Mesendoderm (in vitro differentiated cells): ENCODE measurements at regions not wholly inside any gene's neighbourhood (a gene's known extent, or its start where the extent isn't known, plus 50 kb on each side); places are given as distances from the start of the nearest gene placed in this dataset.

Experiments used
- DNase-seq: peaks from one replicate; pipeline ENCODE4 v3.0.0; 2013
- H2AK5ac ChIP-seq: 2 replicates; pipeline ENCODE4 v1.6.1; 2013; ENCODE audit warnings: low read length, inconsistent platforms
- H2BK120ac ChIP-seq: 2 replicates; pipeline ENCODE4 v1.6.1; 2013; ENCODE audit warnings: low read depth, mild to moderate bottlenecking, low read length, moderate library complexity, mixed read lengths
- H2BK15ac ChIP-seq: replicated peaks from 2 replicates; pipeline ENCODE4 v1.6.1; 2013; ENCODE audit warnings: low read depth, mild to moderate bottlenecking, moderate library complexity
- H2BK5ac ChIP-seq: 2 replicates; pipeline ENCODE4 v1.6.1; 2013; ENCODE audit warnings: low read length, inconsistent platforms
- H3K18ac ChIP-seq: 2 replicates; pipeline ENCODE4 v1.6.1; 2013; ENCODE audit warnings: mild to moderate bottlenecking, low read length, mixed read lengths
- H3K23ac ChIP-seq: one replicate; pipeline ENCODE4 v1.6.1; 2013; ENCODE audit warnings: low read length
- H3K27ac ChIP-seq: 2 replicates; pipeline ENCODE4 v1.5.1; 2013; ENCODE audit warnings: low read depth, mild to moderate bottlenecking, inconsistent platforms, low read length, moderate library complexity
- H3K27me3 ChIP-seq: 2 replicates; pipeline ENCODE4 v1.6.1; 2013; ENCODE audit warnings: low read length, control low read depth, mild to moderate bottlenecking, inconsistent platforms; ENCODE audit not compliant: insufficient read depth, poor library complexity
- H3K36me3 ChIP-seq: 2 replicates; pipeline ENCODE4 v1.6.1; 2013; ENCODE audit warnings: low read length, inconsistent platforms; ENCODE audit not compliant: control insufficient read depth, insufficient read depth
- H3K4ac ChIP-seq: one replicate; pipeline ENCODE4 v1.6.1; 2013; ENCODE audit warnings: low read depth, mild to moderate bottlenecking, low read length, moderate library complexity
- H3K4me1 ChIP-seq: 2 replicates; pipeline ENCODE4 v1.6.1; 2013; ENCODE audit warnings: low read depth, low read length, inconsistent platforms; ENCODE audit not compliant: control insufficient read depth
- H3K4me2 ChIP-seq: 2 replicates; pipeline ENCODE4 v1.6.1; 2013; ENCODE audit warnings: low read length
- H3K4me3 ChIP-seq: 2 replicates; pipeline ENCODE4 v1.5.1; 2013; ENCODE audit warnings: mild to moderate bottlenecking, low read length
- H3K56ac ChIP-seq: one replicate; pipeline ENCODE4 v1.6.1; 2013; ENCODE audit warnings: low read length
- H3K79me1 ChIP-seq: 2 replicates; pipeline ENCODE4 v1.6.1; 2013; ENCODE audit warnings: low read length, inconsistent platforms
- H3K79me2 ChIP-seq: 2 replicates; pipeline ENCODE4 v1.6.1; 2013; ENCODE audit warnings: mild to moderate bottlenecking, low read length; ENCODE audit not compliant: control insufficient read depth, insufficient read depth
- H3K9ac ChIP-seq: 2 replicates; pipeline ENCODE4 v1.6.1; 2013; ENCODE audit warnings: low read length, inconsistent platforms
- H4K5ac ChIP-seq: one replicate; pipeline ENCODE4 v1.6.1; 2013; ENCODE audit warnings: low read length
- H4K8ac ChIP-seq: one replicate; pipeline ENCODE4 v1.6.1; 2013; ENCODE audit warnings: low read depth, mild to moderate bottlenecking, control low read depth, low read length, moderate library complexity
- WGBS: extraction: QIAGEN DNeasy Blood & Tissue Kit; methylation state at CpG from one replicate; pipeline ENCODE4 v1.1.7; 2013; ENCODE audit warnings: low lambda C conversion rate, missing lambda C conversion rate; ENCODE audit not compliant: insufficient coverage; ENCODE audit errors: extremely low coverage; 5-methylcytosine and 5-hydroxymethylcytosine counted together

DNA sequence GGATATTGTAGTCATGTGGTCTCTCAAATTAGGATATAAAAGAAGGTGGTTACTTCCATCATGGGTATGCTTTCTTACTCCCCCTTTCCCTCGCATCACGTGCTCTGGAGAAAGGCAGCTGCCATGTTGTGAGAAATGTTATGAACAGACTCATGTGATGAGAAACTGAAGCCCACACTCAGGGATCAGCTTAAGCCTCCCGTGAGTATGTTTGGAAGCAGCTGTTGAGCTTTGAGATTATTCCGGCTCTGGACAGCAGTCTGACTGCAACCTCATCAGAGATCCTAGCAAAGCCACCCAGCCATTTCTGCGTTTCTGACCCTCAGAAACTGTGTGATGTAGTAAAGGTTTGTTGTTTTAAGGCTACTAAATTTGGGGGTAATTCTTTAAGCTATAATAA, 700.1 kb downstream of the ADCYAP1 start:
- Histone ChIP-seq H3K9ac (no peak overlapping the region), H2BK120ac (no peak overlapping the region), H3K4ac (no peak overlapping the region), H3K4me2 (no peak overlapping the region), H3K56ac (no peak overlapping the region), H2BK15ac (no peak overlapping the region), H3K27ac (no peak overlapping the region), H3K4me1 (no peaks in the 10 kb centered on the region), H3K36me3 (no peaks in the 10 kb centered on the region), H3K79me2 (no peaks in the 10 kb centered on the region), H3K18ac (no peak overlapping the region), H3K27me3 (no peaks in the 10 kb centered on the region), H3K23ac (no peak overlapping the region), H4K8ac (no peak overlapping the region), H2BK5ac (no peak overlapping the region), H2AK5ac (no peak overlapping the region), H3K79me1 (no peaks in the 10 kb centered on the region), H4K5ac (no peak overlapping the region), H3K4me3 (no peak overlapping the region)
- WGBS = no CpG with 5 or more reads among the region's 5 CpGs
- DNase-seq = no peak

DNA sequence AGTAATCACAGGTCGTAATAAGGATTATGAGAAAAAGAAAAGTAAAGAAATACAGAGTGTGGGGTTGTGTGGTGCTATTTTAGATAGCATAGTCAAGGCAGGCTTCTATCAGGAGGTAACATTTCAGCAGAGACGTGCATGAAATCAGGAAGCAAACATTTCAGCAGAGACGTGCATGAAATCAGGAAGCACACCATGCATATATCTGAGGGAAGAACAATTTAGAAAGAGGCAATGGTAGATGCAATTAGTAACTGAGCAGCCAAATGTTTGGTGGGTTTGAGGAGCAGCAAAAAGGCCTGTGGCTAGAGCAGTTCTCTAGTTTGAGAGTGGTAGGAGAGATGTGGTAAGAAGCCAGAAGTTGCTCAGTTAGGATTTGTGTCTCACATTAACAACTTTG, 713.7 kb downstream of the ADCYAP1 start:
- Histone ChIP-seq H3K4me1 (no peaks in the 10 kb centered on the region), H3K56ac (no peak overlapping the region), H2AK5ac (no peak overlapping the region), H3K27me3 (no peaks in the 10 kb centered on the region), H3K4me2 (no peak overlapping the region), H2BK5ac (no peak overlapping the region), H3K4ac (no peak overlapping the region), H3K27ac (no peak overlapping the region), H3K23ac (no peak overlapping the region), H3K4me3 (no peak overlapping the region), H4K5ac (no peak overlapping the region), H3K36me3 (no peaks in the 10 kb centered on the region), H2BK15ac (no peak overlapping the region), H2BK120ac (no peak overlapping the region), H3K79me1 (no peaks in the 10 kb centered on the region), H3K18ac (no peak overlapping the region), H3K9ac (no peak overlapping the region), H4K8ac (no peak overlapping the region), H3K79me2 (no peaks in the 10 kb centered on the region)
- 100% methylated on average over 1 of the region's 3 CpGs for WGBS
- DNase-seq = no peak

DNA sequence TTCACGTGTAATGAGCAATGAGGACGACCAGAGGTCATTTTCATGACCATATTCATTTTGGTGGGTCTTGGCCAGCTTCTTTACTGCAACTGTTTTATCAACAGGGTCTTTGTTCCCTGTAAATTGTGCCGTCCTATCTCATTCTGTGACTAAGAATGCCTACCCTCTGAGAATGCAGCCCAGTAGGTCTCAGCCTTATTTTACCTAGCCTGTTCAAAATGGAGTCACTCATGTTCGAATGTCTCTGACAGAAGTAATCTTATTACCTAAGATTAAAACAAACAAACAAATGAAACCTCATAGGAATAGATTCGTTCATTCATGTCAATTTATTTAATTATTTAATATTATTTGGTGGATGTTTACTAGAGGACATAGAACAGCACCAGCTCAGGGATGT, 714.8 kb downstream of the ADCYAP1 start:
- DNase-seq = no peak
- H3K4me3 ChIP-seq = no peak overlapping the region
- no peak overlapping the region for H2BK15ac ChIP-seq
- no peak overlapping the region for H3K18ac ChIP-seq
- H3K79me2 ChIP-seq = no peaks in the 10 kb centered on the region
- no peaks in the 10 kb centered on the region for H3K4me1 ChIP-seq
- H4K5ac ChIP-seq = no peak overlapping the region
- no peaks in the 10 kb centered on the region for H3K36me3 ChIP-seq
- no peak overlapping the region for H3K4me2 ChIP-seq
- H3K23ac ChIP-seq = no peak overlapping the region
- H3K27ac ChIP-seq = no peak overlapping the region
- H3K9ac ChIP-seq = no peak overlapping the region
- H3K79me1 ChIP-seq = no peaks in the 10 kb centered on the region
- no peaks in the 10 kb centered on the region for H3K27me3 ChIP-seq
- no peak overlapping the region for H2BK5ac ChIP-seq
- no peak overlapping the region for H3K56ac ChIP-seq
- no CpG with 5 or more reads among the region's 5 CpGs for WGBS
- H4K8ac ChIP-seq = no peak overlapping the region
- no peak overlapping the region for H3K4ac ChIP-seq
- no peak overlapping the region for H2BK120ac ChIP-seq
- H2AK5ac ChIP-seq = no peak overlapping the region

DNA sequence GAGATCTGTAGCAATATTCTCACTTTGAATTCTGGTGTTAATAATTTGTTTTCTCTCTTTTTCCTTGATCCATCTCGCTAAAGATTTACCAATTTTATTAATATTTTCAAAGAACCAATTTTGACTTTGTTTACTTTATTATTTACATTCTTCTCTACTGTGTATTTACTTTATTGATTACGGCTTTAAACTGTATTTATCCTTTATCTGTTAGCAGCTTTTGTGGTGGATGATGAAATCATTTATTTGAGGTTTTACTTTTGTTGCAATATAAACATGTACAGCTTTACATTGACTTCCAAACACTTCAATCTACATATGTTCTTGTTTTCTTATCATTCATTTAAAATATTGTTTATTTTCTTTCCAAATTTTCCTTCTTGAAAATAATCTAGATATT, 719.9 kb downstream of the ADCYAP1 start:
- H3K56ac ChIP-seq = no peak overlapping the region
- H3K79me2 ChIP-seq = no peaks in the 10 kb centered on the region
- DNase-seq = no peak
- H2BK15ac ChIP-seq = no peak overlapping the region
- H2BK5ac ChIP-seq = no peak overlapping the region
- no peak overlapping the region for H3K18ac ChIP-seq
- no peak overlapping the region for H2BK120ac ChIP-seq
- no peak overlapping the region for H3K4me3 ChIP-seq
- H3K4me1 ChIP-seq = no peaks in the 10 kb centered on the region
- H3K79me1 ChIP-seq = no peaks in the 10 kb centered on the region
- H3K4me2 ChIP-seq = no peak overlapping the region
- no CpG with 5 or more reads among the region's 2 CpGs for WGBS
- no peaks in the 10 kb centered on the region for H3K36me3 ChIP-seq
- H4K8ac ChIP-seq = no peak overlapping the region
- H2AK5ac ChIP-seq = no peak overlapping the region
- H4K5ac ChIP-seq = no peak overlapping the region
- H3K23ac ChIP-seq = no peak overlapping the region
- H3K27ac ChIP-seq = no peak overlapping the region
- no peak overlapping the region for H3K9ac ChIP-seq
- no peak overlapping the region for H3K4ac ChIP-seq
- no peaks in the 10 kb centered on the region for H3K27me3 ChIP-seq

DNA sequence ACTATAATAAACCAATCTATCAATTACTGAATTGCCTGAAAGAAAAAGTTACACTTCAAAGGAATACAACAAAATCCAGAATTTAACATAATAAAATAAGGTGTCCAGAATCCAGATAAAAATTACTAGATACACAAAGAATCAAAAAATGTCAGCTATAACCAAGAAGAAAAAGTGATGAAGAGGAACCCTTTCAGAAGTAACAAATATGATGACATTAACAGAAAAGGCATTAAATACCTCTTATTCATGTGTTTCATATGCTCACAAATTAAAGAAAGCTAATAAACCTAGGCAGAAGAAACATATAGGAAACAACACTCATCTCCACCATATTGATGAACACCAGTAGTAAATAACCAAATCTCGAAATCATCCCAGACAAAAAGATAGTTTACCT, 722.8 kb downstream of the ADCYAP1 start:
- no peak for DNase-seq
- H2BK120ac ChIP-seq = no peak overlapping the region
- H2BK5ac ChIP-seq = no peak overlapping the region
- H3K27ac ChIP-seq = no peak overlapping the region
- no peak overlapping the region for H2BK15ac ChIP-seq
- H3K4me1 ChIP-seq = no peaks in the 10 kb centered on the region
- no peaks in the 10 kb centered on the region for H3K27me3 ChIP-seq
- H3K36me3 ChIP-seq = no peaks in the 10 kb centered on the region
- H3K4ac ChIP-seq = no peak overlapping the region
- no peak overlapping the region for H3K9ac ChIP-seq
- no peak overlapping the region for H3K18ac ChIP-seq
- H3K23ac ChIP-seq = no peak overlapping the region
- no peak overlapping the region for H4K8ac ChIP-seq
- no peaks in the 10 kb centered on the region for H3K79me1 ChIP-seq
- H2AK5ac ChIP-seq = no peak overlapping the region
- no peak overlapping the region for H3K4me3 ChIP-seq
- no peak overlapping the region for H4K5ac ChIP-seq
- no peak overlapping the region for H3K4me2 ChIP-seq
- H3K56ac ChIP-seq = no peak overlapping the region
- no peaks in the 10 kb centered on the region for H3K79me2 ChIP-seq
- no CpG with 5 or more reads among the region's 1 CpG for WGBS

DNA sequence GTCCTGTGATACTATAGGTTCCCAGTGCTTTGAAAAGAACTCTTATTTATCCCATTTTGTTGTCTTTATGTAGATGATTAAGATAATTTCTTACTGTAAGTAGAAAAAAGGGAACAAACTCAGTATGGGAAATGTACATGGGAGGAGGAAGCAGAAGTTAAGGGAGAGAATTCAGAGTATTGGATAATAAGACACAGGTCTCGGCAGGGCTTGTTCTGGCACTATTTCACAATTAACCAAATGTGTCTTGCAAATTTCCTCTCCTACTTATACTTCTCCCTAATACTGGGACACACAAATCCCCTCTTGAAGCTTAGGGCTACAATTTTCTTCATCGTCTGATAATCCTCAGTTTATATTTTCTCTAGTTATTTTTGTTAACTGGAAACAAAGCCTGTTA, 744.0 kb downstream of the ADCYAP1 start:
- Histone ChIP-seq H3K4me1 (no peaks in the 10 kb centered on the region), H2BK15ac (no peak overlapping the region), H3K79me1 (no peaks in the 10 kb centered on the region), H3K4me3 (no peak overlapping the region), H3K18ac (no peak overlapping the region), H3K36me3 (no peaks in the 10 kb centered on the region), H3K27ac (no peak overlapping the region), H3K56ac (no peak overlapping the region), H3K79me2 (no peaks in the 10 kb centered on the region), H3K9ac (no peak overlapping the region), H2BK5ac (no peak overlapping the region), H3K4me2 (no peak overlapping the region), H3K23ac (no peak overlapping the region), H3K27me3 (no peaks in the 10 kb centered on the region), H4K5ac (no peak overlapping the region), H2BK120ac (no peak overlapping the region), H4K8ac (no peak overlapping the region), H3K4ac (no peak overlapping the region), H2AK5ac (no peak overlapping the region)
- WGBS = no CpG with 5 or more reads among the region's 2 CpGs
- DNase-seq = no peak
